Neural progenitor cell (in vitro differentiated cells): ENCODE measurements at regions not wholly inside any gene's neighbourhood (a gene's known extent, or its start where the extent isn't known, plus 50 kb on each side); places are given as distances from the start of the nearest gene placed in this dataset.
A peak's percentile ranks its signal among the peaks of the same experiment; 100 is the strongest.

Experiments
- DNase-seq: peaks from one replicate; pipeline ENCODE4 v3.0.0-alpha.2; 2016; ENCODE audit warnings: low spot score
- H2AFZ ChIP-seq: fragments of 200-600 bp; sonication (generic); replicated peaks from 2 replicates; pipeline ENCODE4 v1.6.1; 2016; ENCODE audit warnings: antibody characterized with exemption
- H3F3A ChIP-seq: fragments of 200-600 bp; sonication (generic); 2 replicates; pipeline ENCODE4 v1.6.1; 2016; ENCODE audit warnings: antibody characterized with exemption, low read depth
- H3K27ac ChIP-seq: fragments of 200-600 bp; sonication (generic); 2 replicates; pipeline ENCODE4 v1.5.1; 2016; ENCODE audit warnings: mild to moderate bottlenecking
- H3K27me3 ChIP-seq: fragments of 200-600 bp; sonication (generic); 2 replicates; pipeline ENCODE4 v1.6.1; 2016; ENCODE audit warnings: mild to moderate bottlenecking, moderate library complexity
- H3K36me3 ChIP-seq: fragments of 200-600 bp; sonication (generic); 2 replicates; pipeline ENCODE4 v1.5.1; 2016
- H3K4me1 ChIP-seq: fragments of 200-600 bp; sonication (generic); 2 replicates; pipeline ENCODE4 v1.6.1; 2016; ENCODE audit warnings: mixed run types
- H3K4me2 ChIP-seq: fragments of 200-600 bp; sonication (generic); 2 replicates; pipeline ENCODE4 v1.6.1; 2016
- H3K4me3 ChIP-seq: fragments of 200-600 bp; sonication (generic); 2 replicates; pipeline ENCODE4 v1.5.1; 2016
- H3K79me2 ChIP-seq: fragments of 200-600 bp; sonication (generic); 2 replicates; pipeline ENCODE4 v1.6.1; 2016; ENCODE audit warnings: low read depth
- H3K9ac ChIP-seq: fragments of 200-600 bp; sonication (generic); 2 replicates; pipeline ENCODE4 v1.6.1; 2016
- H3K9me3 ChIP-seq: fragments of 200-600 bp; sonication (generic); 2 replicates; pipeline ENCODE4 v1.5.1; 2016; ENCODE audit warnings: low read depth
- H4K20me1 ChIP-seq: fragments of 200-600 bp; sonication (generic); 2 replicates; pipeline ENCODE4 v1.6.1; 2016; ENCODE audit warnings: low read depth
- H3K27ac Mint-ChIP-seq: 3 replicates; pipeline ENCODE4 v1.8.0; 2021; ENCODE audit warnings: mixed read lengths
- H3K27me3 Mint-ChIP-seq: 2 replicates; pipeline ENCODE4 v1.8.0; 2022; ENCODE audit warnings: low read depth, mild to moderate bottlenecking, inconsistent platforms, moderate library complexity, mixed read lengths; ENCODE audit not compliant: insufficient read depth
- H3K36me3 Mint-ChIP-seq: 3 replicates; pipeline ENCODE4 v1.8.0; 2021; ENCODE audit warnings: mixed read lengths
- H3K4me1 Mint-ChIP-seq: 3 replicates; pipeline ENCODE4 v1.8.0; 2021; ENCODE audit warnings: mixed read lengths
- H3K4me3 Mint-ChIP-seq: 3 replicates; pipeline ENCODE4 v1.8.0; 2021; ENCODE audit warnings: mild to moderate bottlenecking, moderate library complexity, mixed read lengths
- H3K9me3 Mint-ChIP-seq: 3 replicates; pipeline ENCODE4 v1.8.0; 2020; ENCODE audit warnings: mixed read lengths
- CTCF ChIP-seq: fragments of 200-600 bp; sonication (generic); IDR thresholded peaks from 2 replicates; pipeline ENCODE4 v1.5.1; 2017; ENCODE audit warnings: antibody characterized with exemption, mild to moderate bottlenecking
- EZH2 ChIP-seq: fragments of 200-600 bp; sonication (generic); IDR thresholded peaks from 2 replicates; pipeline ENCODE4 v1.6.1; 2017; ENCODE audit warnings: antibody characterized with exemption, mild to moderate bottlenecking, moderate library complexity
- EZH2phosphoT487 ChIP-seq: fragments of 200-600 bp; sonication (generic); IDR thresholded peaks from 2 replicates; pipeline ENCODE4 v1.6.1; 2017; ENCODE audit warnings: antibody characterized with exemption

- no peak overlapping the region for H3K27ac Mint-ChIP-seq
Measured at GRCh38 chr1:62384276-62385005, 52.4 kb upstream of the USP1 start.

GRCh38 chr1:62385923-62386322 is 50.9 kb upstream of the USP1 start:
- H3K36me3 Mint-ChIP-seq, result no peaks in the 10 kb centered on the region
- no peaks in the 10 kb centered on the region for H3K36me3 ChIP-seq
- H3K79me2 ChIP-seq, result no peaks in the 10 kb centered on the region
- no peak for DNase-seq
- no peak overlapping the region for H3K4me3 Mint-ChIP-seq
- H3K4me2 ChIP-seq, result no peak overlapping the region
- no peaks in the 10 kb centered on the region for H4K20me1 ChIP-seq
- no peaks in the 10 kb centered on the region for H3K27me3 ChIP-seq
- no peaks in the 10 kb centered on the region for H3K9me3 ChIP-seq
- H3K9me3 Mint-ChIP-seq, result peaks cover 2% of the 10 kb centered on the region
- no peak for TF ChIP-seq CTCF
- TF ChIP-seq EZH2phosphoT487, result no peak
- TF ChIP-seq EZH2, result no peak
- H3K4me1 ChIP-seq, result peaks cover 21% of the 10 kb centered on the region
- H3K4me1 Mint-ChIP-seq, result peaks cover 18% of the 10 kb centered on the region
- no peak overlapping the region for H2AFZ ChIP-seq
- H3K27me3 Mint-ChIP-seq, result no peaks in the 10 kb centered on the region
- peaks cover 3% of the 10 kb centered on the region for H3F3A ChIP-seq
- no peak overlapping the region for H3K27ac Mint-ChIP-seq
- no peak overlapping the region for H3K4me3 ChIP-seq
- H3K9ac ChIP-seq, result no peak overlapping the region
- H3K27ac ChIP-seq, result no peak overlapping the region

More at GRCh38 chr1:62384276-62385005, 52.4 kb upstream of the USP1 start:
- Mint-ChIP-seq H3K4me3 (no peak overlapping the region), H3K4me1 (peaks cover 14% of the 10 kb centered on the region), H3K36me3 (no peaks in the 10 kb centered on the region), H3K27me3 (no peaks in the 10 kb centered on the region), H3K9me3 (peaks cover 2% of the 10 kb centered on the region)
- Histone ChIP-seq H3K9ac (no peak overlapping the region), H3K4me2 (no peak overlapping the region), H3K9me3 (no peaks in the 10 kb centered on the region), H3K79me2 (no peaks in the 10 kb centered on the region), H3K4me1 (peaks cover 14% of the 10 kb centered on the region), H2AFZ (peak overlapping the region; percentile 61), H3K27me3 (no peaks in the 10 kb centered on the region), H4K20me1 (no peaks in the 10 kb centered on the region), H3F3A (peaks cover 3% of the 10 kb centered on the region), H3K36me3 (no peaks in the 10 kb centered on the region), H3K4me3 (no peak overlapping the region), H3K27ac (no peak overlapping the region)
- TF ChIP-seq EZH2 (no peak), EZH2phosphoT487 (no peak), CTCF (no peak)
- DNase-seq, result no peak

GRCh38 chr1:62386351-62387121 is 50.3 kb upstream of the USP1 start:
- H2AFZ ChIP-seq, result no peak overlapping the region
- no peak overlapping the region for H3K9ac ChIP-seq
- DNase-seq, result no peak
- Mint-ChIP-seq H3K27ac (no peak overlapping the region), H3K9me3 (peaks cover under 1% of the 10 kb centered on the region), H3K36me3 (no peaks in the 10 kb centered on the region), H3K27me3 (no peaks in the 10 kb centered on the region), H3K4me1 (peaks cover 24% of the 10 kb centered on the region), H3K4me3 (no peak overlapping the region)
- H3K79me2 ChIP-seq, result no peaks in the 10 kb centered on the region
- H3K4me3 ChIP-seq, result no peak overlapping the region
- H3K27me3 ChIP-seq, result no peaks in the 10 kb centered on the region
- H3K36me3 ChIP-seq, result no peaks in the 10 kb centered on the region
- H4K20me1 ChIP-seq, result no peaks in the 10 kb centered on the region
- peaks cover 24% of the 10 kb centered on the region for H3K4me1 ChIP-seq
- H3K27ac ChIP-seq, result no peak overlapping the region
- TF ChIP-seq CTCF, result no peak
- TF ChIP-seq EZH2, result no peak
- no peak for TF ChIP-seq EZH2phosphoT487
- no peak overlapping the region for H3K4me2 ChIP-seq
- H3F3A ChIP-seq, result peaks cover 3% of the 10 kb centered on the region
- H3K9me3 ChIP-seq, result no peaks in the 10 kb centered on the region
